Lower leg skin (tissue), 3 donors: ENCODE measurements at regions not wholly inside any gene's neighbourhood (a gene's known extent, or its start where the extent isn't known, plus 50 kb on each side); places are given as distances from the start of the nearest gene placed in this dataset.
"Not testable (repeated sequence)": the region's sequence is repeated elsewhere in the genome, so short reads cannot be mapped to it uniquely, and the experiment has no call there.

Experiments
- CTCF ChIP-seq, 3 donors: fragments of 450-650 bp; IDR thresholded peaks; one replicate each; pipeline ENCODE4 v1.5.1; 2016; ENCODE audit warnings: antibody characterized with exemption in 3 of 3, mild to moderate bottlenecking in 3 of 3, moderate library complexity in 2 of 3
- POLR2A ChIP-seq, 2 donors: fragments of 450-650 bp; IDR thresholded peaks; one replicate each; pipeline ENCODE4 v1.6.1; 2016 to 2017; ENCODE audit warnings: antibody characterized with exemption in 2 of 2, mild to moderate bottlenecking in 1 of 2, moderate library complexity in 1 of 2

GRCh38 chr13:89088107-89088506 lies 1416.9 kb downstream of the SLITRK5 start:
- not testable (repeated sequence) for TF ChIP-seq CTCF, POLR2A (IDR thresholded peaks at IDR 0.05)
